OCI-LY3 (cell line): ENCODE measurements at regions not wholly inside any gene's neighbourhood (a gene's known extent, or its start where the extent isn't known, plus 50 kb on each side); places are given as distances from the start of the nearest gene placed in this dataset.

Experiments
- CTCF ChIP-seq: fragments of 200-600, 300-600 bp; sonication (generic); IDR thresholded peaks from 2 replicates; pipeline ENCODE4 v1.5.1; 2014; ENCODE audit warnings: antibody characterized with exemption, low read length, low read depth
- EZH2phosphoT487 ChIP-seq: fragments of 200-600 bp; shearing (Covaris generic); IDR thresholded peaks from 2 replicates; pipeline ENCODE4 v1.6.1; 2018; ENCODE audit warnings: antibody characterized with exemption, mixed run types, low read depth

DNA sequence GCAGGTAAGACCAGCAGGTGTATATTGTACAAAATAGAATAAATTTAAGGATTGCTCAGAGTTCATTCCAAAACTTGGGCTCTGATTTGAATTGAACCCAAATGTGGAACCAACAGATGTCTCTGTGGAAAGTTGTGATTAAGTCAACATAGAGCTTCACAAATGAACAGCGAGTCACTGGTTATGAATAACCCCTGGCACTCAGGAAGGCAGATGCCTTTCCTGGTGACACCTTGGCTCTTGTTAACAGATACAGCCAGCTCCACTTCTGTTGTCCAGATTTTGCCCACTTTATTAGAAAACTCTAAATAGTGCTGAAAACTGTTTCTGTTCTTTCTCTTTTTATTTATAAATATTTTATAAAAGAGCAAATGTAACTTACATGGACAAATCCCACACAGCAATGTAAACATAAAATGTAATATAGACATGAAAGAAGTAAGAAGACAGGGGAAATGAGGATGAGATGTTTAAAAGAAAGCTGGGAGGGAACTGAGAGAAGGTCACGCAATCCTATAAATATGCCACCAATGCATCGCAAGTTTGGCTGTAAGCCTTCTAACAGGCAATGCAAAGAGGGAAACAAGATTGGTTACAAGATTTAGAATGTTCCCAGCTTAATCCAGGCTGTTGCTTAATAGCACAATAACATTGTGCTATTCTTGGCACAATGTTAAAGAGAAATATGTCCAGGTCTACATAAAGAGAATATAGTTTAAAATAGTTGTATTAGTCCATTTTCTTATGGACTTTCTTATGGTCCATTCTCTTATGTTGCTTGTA is 495.5 kb downstream of the TAFA4 start:
- TF ChIP-seq CTCF (no peak), EZH2phosphoT487 (no peak)
